ENCODE measurements at regions not wholly inside any gene's neighbourhood (a gene's known extent, or its start where the extent isn't known, plus 50 kb on each side); places are given as distances from the start of the nearest gene placed in this dataset.

DNA sequence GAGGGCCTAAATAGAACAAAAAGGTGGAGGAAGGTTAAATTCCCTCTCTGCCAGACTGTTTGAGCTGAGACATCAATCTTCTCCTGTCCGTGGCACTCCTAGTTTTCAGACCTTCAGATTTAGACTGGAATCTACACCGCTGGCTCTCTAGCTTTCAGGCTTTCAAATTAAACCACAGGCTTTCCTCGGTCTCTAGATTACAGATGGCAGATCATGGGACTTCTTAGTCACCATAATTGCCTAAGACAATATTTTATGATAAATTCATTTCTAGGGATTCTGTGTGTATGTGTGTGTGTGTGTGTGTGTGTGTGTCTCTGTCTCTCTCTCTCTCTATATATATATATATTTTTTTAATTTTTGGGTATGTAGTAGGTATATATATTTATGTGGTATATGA is 428.7 kb downstream of the PLA2G4A start:
- Mint-ChIP-seq H3K4me3 (no peak overlapping the region), H3K4me1 (ENCODE audit: unreplicated experiment) (peaks cover 6% of the 10 kb centered on the region), H3K9me3 (no peaks in the 10 kb centered on the region)

DNA sequence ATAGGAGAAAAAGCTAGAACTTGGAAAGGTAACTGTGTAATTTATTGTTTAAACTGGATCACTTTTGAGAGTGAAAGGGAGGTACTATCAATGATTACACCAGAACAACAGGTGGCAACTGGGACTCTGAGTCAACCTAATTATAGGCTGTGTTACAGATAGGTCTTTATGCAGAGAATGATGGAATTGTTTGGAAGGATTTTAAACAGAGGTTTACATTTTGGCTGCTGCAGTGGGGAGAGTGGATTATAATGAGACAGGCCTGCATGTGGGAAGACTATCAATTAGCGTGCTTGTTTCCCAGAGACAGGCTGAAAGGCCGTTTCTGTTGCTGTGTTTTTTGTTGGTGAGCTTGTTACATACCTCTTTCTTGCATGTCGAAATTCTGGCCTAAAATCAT is 432.9 kb downstream of the PLA2G4A start:
- H3K27ac Mint-ChIP-seq, result peak overlapping the region; percentile 4

More for the DNA sequence above, 428.7 kb downstream of the PLA2G4A start:
- no peak for DNase-seq (ENCODE audit: extremely low spot score, unreplicated experiment)
- no peaks in the 10 kb centered on the region for H3K27me3 Mint-ChIP-seq
- no peaks in the 10 kb centered on the region for H3K36me3 Mint-ChIP-seq
- TF ChIP-seq, protein P1, sequence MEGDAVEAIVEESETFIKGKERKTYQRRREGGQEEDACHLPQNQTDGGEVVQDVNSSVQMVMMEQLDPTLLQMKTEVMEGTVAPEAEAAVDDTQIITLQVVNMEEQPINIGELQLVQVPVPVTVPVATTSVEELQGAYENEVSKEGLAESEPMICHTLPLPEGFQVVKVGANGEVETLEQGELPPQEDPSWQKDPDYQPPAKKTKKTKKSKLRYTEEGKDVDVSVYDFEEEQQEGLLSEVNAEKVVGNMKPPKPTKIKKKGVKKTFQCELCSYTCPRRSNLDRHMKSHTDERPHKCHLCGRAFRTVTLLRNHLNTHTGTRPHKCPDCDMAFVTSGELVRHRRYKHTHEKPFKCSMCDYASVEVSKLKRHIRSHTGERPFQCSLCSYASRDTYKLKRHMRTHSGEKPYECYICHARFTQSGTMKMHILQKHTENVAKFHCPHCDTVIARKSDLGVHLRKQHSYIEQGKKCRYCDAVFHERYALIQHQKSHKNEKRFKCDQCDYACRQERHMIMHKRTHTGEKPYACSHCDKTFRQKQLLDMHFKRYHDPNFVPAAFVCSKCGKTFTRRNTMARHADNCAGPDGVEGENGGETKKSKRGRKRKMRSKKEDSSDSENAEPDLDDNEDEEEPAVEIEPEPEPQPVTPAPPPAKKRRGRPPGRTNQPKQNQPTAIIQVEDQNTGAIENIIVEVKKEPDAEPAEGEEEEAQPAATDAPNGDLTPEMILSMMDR (conservative IDR thresholded peaks at IDR 0.05), result no peak
- no peak overlapping the region for H3K27ac Mint-ChIP-seq

DNA sequence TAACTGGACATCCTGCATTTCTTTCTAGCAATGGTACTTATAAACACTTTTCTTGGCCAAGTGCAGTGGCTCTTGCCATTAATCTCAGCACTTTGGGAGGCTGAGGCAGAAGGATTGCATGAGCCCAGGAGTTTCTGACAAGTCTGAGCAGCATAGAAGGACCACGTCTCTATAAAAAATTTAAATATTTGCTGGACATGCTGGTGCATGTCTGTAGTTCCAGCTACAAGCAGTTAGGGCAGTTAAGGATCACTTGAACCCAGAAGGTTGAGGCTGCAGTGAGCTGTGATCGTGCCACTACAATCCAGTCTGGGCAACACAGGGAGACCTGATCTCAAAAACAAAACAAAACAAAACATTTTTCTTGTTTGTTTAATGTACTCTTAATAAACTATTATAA is 434.0 kb downstream of the PLA2G4A start:
- no peak for DNase-seq (ENCODE audit: extremely low spot score, unreplicated experiment)
- H3K27me3 Mint-ChIP-seq, result peaks cover 9% of the 10 kb centered on the region
- H3K4me1 Mint-ChIP-seq (ENCODE audit: unreplicated experiment), result peaks cover 20% of the 10 kb centered on the region
- H3K4me3 Mint-ChIP-seq, result no peak overlapping the region
- TF ChIP-seq, protein P1 (conservative IDR thresholded peaks at IDR 0.05), result no peak
- no peaks in the 10 kb centered on the region for H3K9me3 Mint-ChIP-seq
- H3K36me3 Mint-ChIP-seq, result no peaks in the 10 kb centered on the region
- H3K27ac Mint-ChIP-seq, result no peak overlapping the region

More for the DNA sequence above, 432.9 kb downstream of the PLA2G4A start:
- H3K4me3 Mint-ChIP-seq, result peak overlapping the region; percentile 3
- H3K4me1 Mint-ChIP-seq (ENCODE audit: unreplicated experiment), result peaks cover 17% of the 10 kb centered on the region
- TF ChIP-seq, protein P1 (conservative IDR thresholded peaks at IDR 0.05), result no peak
- no peaks in the 10 kb centered on the region for H3K36me3 Mint-ChIP-seq
- no peaks in the 10 kb centered on the region for H3K9me3 Mint-ChIP-seq
- no peak for DNase-seq (ENCODE audit: extremely low spot score, unreplicated experiment)
- peaks cover 5% of the 10 kb centered on the region for H3K27me3 Mint-ChIP-seq

DNA sequence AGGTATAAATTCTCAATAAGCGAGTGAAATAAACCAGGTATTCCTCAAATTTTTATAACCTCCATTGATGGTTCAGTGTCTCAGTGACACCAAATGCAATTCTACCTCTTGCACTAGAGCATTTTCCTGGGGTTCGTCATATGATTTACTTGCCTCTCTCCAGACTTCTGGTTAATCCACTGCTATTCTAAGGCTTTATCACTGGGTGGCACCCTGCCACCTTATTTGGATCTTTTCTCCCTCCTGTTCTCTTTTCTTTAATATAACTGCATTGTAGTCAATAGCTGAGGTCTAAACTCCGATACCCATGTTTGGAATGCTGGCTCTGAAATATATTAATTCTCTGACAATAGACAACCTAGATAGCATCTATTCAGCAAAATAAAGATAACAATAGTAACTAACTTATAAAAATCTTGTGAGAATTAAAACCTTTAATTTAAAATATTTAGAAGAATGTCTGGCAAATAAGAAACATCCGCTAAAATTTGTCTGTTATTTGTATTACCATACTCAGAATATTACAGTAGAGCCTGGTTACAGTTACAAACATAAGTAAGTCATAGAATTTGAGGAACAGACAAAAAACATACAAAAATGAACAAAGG is 436.4 kb downstream of the PLA2G4A start:
- TF ChIP-seq, protein P1 (conservative IDR thresholded peaks at IDR 0.05), result peak; percentile 83
- no peaks in the 10 kb centered on the region for H3K36me3 Mint-ChIP-seq
- no peak for DNase-seq (ENCODE audit: extremely low spot score, unreplicated experiment)
- H3K9me3 Mint-ChIP-seq, result no peaks in the 10 kb centered on the region
- peaks cover 9% of the 10 kb centered on the region for H3K27me3 Mint-ChIP-seq
- H3K4me1 Mint-ChIP-seq (ENCODE audit: unreplicated experiment), result peaks cover 20% of the 10 kb centered on the region
- no peak overlapping the region for H3K27ac Mint-ChIP-seq
- H3K4me3 Mint-ChIP-seq, result no peak overlapping the region

DNA sequence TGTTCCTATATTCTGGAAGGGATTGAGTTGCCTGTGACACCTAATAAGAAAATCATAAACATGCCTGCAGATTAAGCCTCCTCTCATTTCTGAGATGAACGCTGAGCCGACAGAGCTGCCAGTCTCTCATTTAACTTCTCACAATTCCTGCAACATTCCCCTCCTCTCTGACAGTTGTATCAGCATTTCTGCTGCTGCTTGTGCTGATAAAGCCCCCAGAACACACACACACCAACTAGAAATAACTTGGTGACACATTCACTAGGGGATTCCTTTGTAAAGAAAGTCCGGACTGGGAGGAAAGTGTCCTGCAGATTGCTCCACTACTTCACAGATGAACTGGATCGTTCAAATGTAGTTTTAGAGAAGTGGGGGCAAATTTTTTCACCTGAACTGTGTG is 437.3 kb downstream of the PLA2G4A start:
- Mint-ChIP-seq H3K9me3 (no peaks in the 10 kb centered on the region), H3K27me3 (peaks cover 9% of the 10 kb centered on the region), H3K36me3 (no peaks in the 10 kb centered on the region), H3K4me1 (ENCODE audit: unreplicated experiment) (peaks cover 20% of the 10 kb centered on the region), H3K27ac (no peak overlapping the region), H3K4me3 (no peak overlapping the region)
- TF ChIP-seq, protein P1 (conservative IDR thresholded peaks at IDR 0.05), result no peak
- no peak for DNase-seq (ENCODE audit: extremely low spot score, unreplicated experiment)

All from type B pancreatic cell (in vitro differentiated cells).